Cardiac muscle cell (in vitro differentiated cells and primary cell): ENCODE measurements at regions not wholly inside any gene's neighbourhood (a gene's known extent, or its start where the extent isn't known, plus 50 kb on each side); places are given as distances from the start of the nearest gene placed in this dataset.

ENCODE experiments used
- DNase-seq, 2 donors: peaks; one replicate each; pipeline versions ENCODE4 v3.0.0 to v3.0.0-alpha.2; 2010 to 2017; ENCODE audit warnings: low read depth in 1 of 2, low spot score in 1 of 2
- H3K27ac ChIP-seq: fragments of 200-600 bp; sonication (generic); 2 replicates; pipeline ENCODE4 v1.5.1; 2016
- H3K27me3 ChIP-seq: fragments of 200-600 bp; sonication (generic); 2 replicates; pipeline ENCODE4 v1.6.0; 2016; ENCODE audit warnings: control low read depth
- H3K36me3 ChIP-seq: fragments of 200-600 bp; sonication (generic); 2 replicates; pipeline ENCODE4 v1.5.1; 2016; ENCODE audit warnings: control low read depth
- H3K4me1 ChIP-seq: fragments of 200-600 bp; sonication (generic); 2 replicates; pipeline ENCODE4 v1.8.1; 2017; ENCODE audit warnings: low read depth, mild to moderate bottlenecking, mixed run types
- H3K4me3 ChIP-seq: fragments of 200-600 bp; sonication (generic); 2 replicates; pipeline ENCODE4 v1.5.1; 2016; ENCODE audit warnings: mild to moderate bottlenecking
- H3K9me3 ChIP-seq: fragments of 200-600 bp; sonication (generic); 2 replicates; pipeline ENCODE4 v1.5.1; 2017; ENCODE audit warnings: low read depth, mild to moderate bottlenecking, control low read depth
- CTCF ChIP-seq: IDR thresholded peaks from 2 replicates; pipeline ENCODE4 v1.5.1; 2012; ENCODE audit warnings: low read depth, mild to moderate bottlenecking, low read length

- TF ChIP-seq CTCF: no peak
- H3K4me1 ChIP-seq: no peaks in the 10 kb centered on the region
- H3K4me3 ChIP-seq: no peak overlapping the region
- no peak for DNase-seq
- no peaks in the 10 kb centered on the region for H3K27me3 ChIP-seq
- H3K36me3 ChIP-seq: no peaks in the 10 kb centered on the region
- no peaks in the 10 kb centered on the region for H3K9me3 ChIP-seq
- H3K27ac ChIP-seq: no peak overlapping the region
These were observed 912.4 kb downstream of the VRK1 start for GRCh38 chr14:97709552-97709951.

DNA sequence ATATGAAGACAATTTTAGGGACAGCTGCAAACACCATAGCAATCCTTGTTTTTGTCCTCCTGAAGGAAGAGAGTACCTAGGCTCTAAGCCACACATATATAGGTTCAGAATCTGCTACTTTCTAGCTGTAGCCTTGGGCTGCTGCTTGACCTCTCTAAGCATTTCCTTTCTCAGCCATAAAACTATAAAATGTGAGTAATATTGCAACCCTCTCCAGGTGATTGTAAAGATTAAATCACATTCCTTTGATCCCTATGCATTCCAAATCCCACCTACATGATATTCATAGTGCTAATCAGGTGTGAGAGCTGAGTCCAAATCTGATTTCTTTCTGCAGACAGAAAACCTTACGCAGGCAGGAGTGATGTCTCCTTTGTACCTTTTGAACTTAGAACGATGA is 913.5 kb downstream of the VRK1 start:
- no peak for DNase-seq
- no peaks in the 10 kb centered on the region for H3K27me3 ChIP-seq
- H3K9me3 ChIP-seq: no peaks in the 10 kb centered on the region
- no peak for TF ChIP-seq CTCF
- no peaks in the 10 kb centered on the region for H3K4me1 ChIP-seq
- H3K4me3 ChIP-seq: no peak overlapping the region
- no peak overlapping the region for H3K27ac ChIP-seq
- H3K36me3 ChIP-seq: no peaks in the 10 kb centered on the region

DNA sequence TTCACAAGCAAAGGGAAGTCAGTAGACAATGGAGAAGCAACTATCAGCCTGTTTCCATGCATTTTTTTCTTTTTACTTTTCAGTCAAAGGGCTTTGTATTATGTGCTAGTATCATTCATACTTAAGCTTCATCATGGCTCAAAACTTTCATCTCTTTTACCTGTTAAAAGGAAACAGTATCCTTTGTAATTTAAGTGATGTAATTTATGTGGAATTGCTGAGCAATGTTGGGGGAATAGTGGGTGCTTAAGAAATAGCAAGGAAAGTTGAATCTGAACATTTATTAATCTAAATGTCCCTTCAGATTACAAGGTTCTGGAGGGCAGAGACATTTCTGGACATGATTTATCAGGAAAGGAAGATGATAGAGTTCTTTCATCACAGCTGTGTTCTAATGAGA is 915.3 kb downstream of the VRK1 start:
- H3K9me3 ChIP-seq: no peaks in the 10 kb centered on the region
- no peak overlapping the region for H3K27ac ChIP-seq
- no peaks in the 10 kb centered on the region for H3K4me1 ChIP-seq
- no peak overlapping the region for H3K4me3 ChIP-seq
- H3K27me3 ChIP-seq: no peaks in the 10 kb centered on the region
- H3K36me3 ChIP-seq: no peaks in the 10 kb centered on the region
- TF ChIP-seq CTCF: no peak
- no peak for DNase-seq

- no peaks in the 10 kb centered on the region for H3K36me3 ChIP-seq
- TF ChIP-seq CTCF: no peak
These were observed 915.8 kb downstream of the VRK1 start for GRCh38 chr14:97713023-97713422.

GRCh38 chr14:97718886-97719442 is 921.8 kb downstream of the VRK1 start:
- Histone ChIP-seq H3K4me3 (no peak overlapping the region), H3K27me3 (no peaks in the 10 kb centered on the region), H3K9me3 (no peaks in the 10 kb centered on the region), H3K36me3 (no peaks in the 10 kb centered on the region), H3K27ac (no peak overlapping the region), H3K4me1 (no peaks in the 10 kb centered on the region)
- TF ChIP-seq CTCF: no peak
- no peak for DNase-seq

More at GRCh38 chr14:97713023-97713422, 915.8 kb downstream of the VRK1 start:
- DNase-seq: no peak
- Histone ChIP-seq H3K9me3 (no peaks in the 10 kb centered on the region), H3K4me3 (no peak overlapping the region), H3K27ac (no peak overlapping the region), H3K4me1 (no peaks in the 10 kb centered on the region), H3K27me3 (no peaks in the 10 kb centered on the region)

GRCh38 chr14:97719931-97720330 is 922.7 kb downstream of the VRK1 start:
- Histone ChIP-seq H3K4me3 (no peak overlapping the region), H3K9me3 (no peaks in the 10 kb centered on the region), H3K27ac (no peak overlapping the region), H3K4me1 (no peaks in the 10 kb centered on the region), H3K27me3 (no peaks in the 10 kb centered on the region), H3K36me3 (no peaks in the 10 kb centered on the region)
- DNase-seq: no peak
- no peak for TF ChIP-seq CTCF
